Spinal cord (tissue), 9 donors: ENCODE measurements at regions not wholly inside any gene's neighbourhood (a gene's known extent, or its start where the extent isn't known, plus 50 kb on each side); places are given as distances from the start of the nearest gene placed in this dataset.

Experiments used
- DNase-seq, 6 donors: peaks; one replicate each; pipeline versions ENCODE4 v3.0.0 to v3.0.0-alpha.2; 2013 to 2015; ENCODE audit warnings: low spot score in 6 of 6, low read depth in 4 of 6
- H3K27ac ChIP-seq: one replicate; pipeline ENCODE4 v1.5.1; 2013; ENCODE audit warnings: low read depth, low read length, control low read depth
- H3K27me3 ChIP-seq: one replicate; pipeline ENCODE4 v1.6.1; 2013; ENCODE audit warnings: low read length; ENCODE audit not compliant: control insufficient read depth, insufficient read depth
- H3K36me3 ChIP-seq: one replicate; pipeline ENCODE4 v1.6.1; 2013; ENCODE audit warnings: low read length; ENCODE audit not compliant: control insufficient read depth, insufficient read depth
- H3K4me1 ChIP-seq: one replicate; pipeline ENCODE4 v1.6.1; 2013; ENCODE audit warnings: low read length; ENCODE audit not compliant: control insufficient read depth, insufficient read depth
- H3K4me3 ChIP-seq: one replicate; pipeline ENCODE4 v1.5.1; 2013; ENCODE audit warnings: low read depth, low read length, control low read depth
- H3K9me3 ChIP-seq: one replicate; pipeline ENCODE4 v1.6.1; 2013; ENCODE audit warnings: low read length; ENCODE audit not compliant: control insufficient read depth, insufficient read depth
- WGBS: methylation state at CpG from one replicate; pipeline ENCODE4 v1.1.5; 2013; ENCODE audit warnings: missing lambda C conversion rate; ENCODE audit not compliant: insufficient coverage; 5-methylcytosine and 5-hydroxymethylcytosine counted together
- donor health status: healthy.

DNA sequence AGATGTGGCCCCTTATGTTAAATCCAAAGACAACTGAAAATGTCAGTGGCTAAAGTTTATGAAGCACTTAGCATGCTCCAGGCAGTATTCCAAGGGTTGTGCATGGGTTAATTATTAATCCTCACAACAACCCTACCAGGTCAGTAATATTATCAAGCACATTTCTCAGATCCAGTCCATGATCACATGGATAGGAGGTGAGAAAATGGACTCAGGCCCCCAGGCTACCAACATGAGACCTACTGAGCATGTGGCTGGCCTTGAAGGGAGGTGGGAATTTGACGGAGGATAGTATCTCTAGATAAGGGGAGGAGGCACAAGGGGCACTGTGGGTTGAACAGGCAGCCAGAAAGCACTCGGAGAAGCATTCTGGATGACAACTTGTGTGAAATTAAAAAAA lies 412.0 kb downstream of the MEIS1 start:
- Histone ChIP-seq H3K4me1 (peaks cover 10% of the 10 kb centered on the region), H3K27me3 (no peaks in the 10 kb centered on the region), H3K36me3 (no peaks in the 10 kb centered on the region), H3K9me3 (no peaks in the 10 kb centered on the region), H3K4me3 (no peak overlapping the region), H3K27ac (no peak overlapping the region)
- DNase-seq: no peak
- WGBS: 79% methylated on average over 2 of the region's 2 CpGs

- H3K27me3 ChIP-seq: peaks cover 2% of the 10 kb centered on the region
- 51% methylated on average over 6 of the region's 9 CpGs for WGBS
- H3K36me3 ChIP-seq: no peaks in the 10 kb centered on the region
- H3K4me1 ChIP-seq: peaks cover 10% of the 10 kb centered on the region
- no peaks in the 10 kb centered on the region for H3K9me3 ChIP-seq
- no peak overlapping the region for H3K4me3 ChIP-seq
- DNase-seq: peak in 2 of 6 donors; percentile 49 to 83
- no peak overlapping the region for H3K27ac ChIP-seq
Observed at GRCh38 chr2:66849153-66849755, 414.3 kb downstream of the MEIS1 start.

- H3K4me1 ChIP-seq: peaks cover 10% of the 10 kb centered on the region
- H3K4me3 ChIP-seq: no peak overlapping the region
- H3K9me3 ChIP-seq: no peaks in the 10 kb centered on the region
- peak in 2 of 6 donors; percentile 27 to 83 for DNase-seq
- H3K27ac ChIP-seq: no peak overlapping the region
- H3K27me3 ChIP-seq: peaks cover 2% of the 10 kb centered on the region
- no peaks in the 10 kb centered on the region for H3K36me3 ChIP-seq
- 51% methylated on average over 4 of the region's 10 CpGs for WGBS
Observed at GRCh38 chr2:66850376-66850775, 415.5 kb downstream of the MEIS1 start.

DNA sequence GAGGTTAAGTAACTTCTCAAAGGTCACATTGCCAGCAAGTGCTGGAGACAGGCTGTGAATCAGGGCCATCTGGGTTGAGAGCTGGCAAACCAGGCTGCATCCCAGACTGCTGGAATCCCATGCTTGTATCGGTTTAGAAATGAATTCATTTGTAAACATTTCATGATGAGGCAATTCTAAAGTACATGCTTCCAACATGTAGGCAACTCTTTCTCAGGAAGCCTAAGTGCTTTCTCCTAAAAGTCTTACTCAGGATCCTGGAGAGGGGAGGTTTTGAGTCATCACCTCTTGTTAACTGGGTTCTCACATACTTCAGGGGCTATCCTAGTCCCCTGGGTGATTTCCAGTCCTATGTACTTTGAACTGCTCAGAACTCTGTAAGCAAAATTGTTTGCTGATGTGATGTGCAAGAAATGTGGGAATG lies 416.5 kb downstream of the MEIS1 start:
- no CpG with 5 or more reads among the region's 1 CpG for WGBS
- Histone ChIP-seq H3K4me3 (no peak overlapping the region), H3K36me3 (no peaks in the 10 kb centered on the region), H3K4me1 (peaks cover 10% of the 10 kb centered on the region), H3K27me3 (peaks cover 2% of the 10 kb centered on the region), H3K9me3 (no peaks in the 10 kb centered on the region), H3K27ac (no peak overlapping the region)
- peak in 1 of 6 donors; percentile 27 for DNase-seq

- H3K4me1 ChIP-seq: peaks cover 10% of the 10 kb centered on the region
- H3K9me3 ChIP-seq: no peaks in the 10 kb centered on the region
- H3K36me3 ChIP-seq: no peaks in the 10 kb centered on the region
Observed at GRCh38 chr2:66852953-66853352, 418.0 kb downstream of the MEIS1 start.

GRCh38 chr2:66853585-66853984 lies 418.7 kb downstream of the MEIS1 start:
- 77% methylated on average over 3 of the region's 6 CpGs for WGBS
- H3K9me3 ChIP-seq: no peaks in the 10 kb centered on the region
- peaks cover 2% of the 10 kb centered on the region for H3K27me3 ChIP-seq
- DNase-seq: peak in 2 of 6 donors; percentile 24 to 40
- H3K4me3 ChIP-seq: no peak overlapping the region
- H3K27ac ChIP-seq: no peak overlapping the region
- no peaks in the 10 kb centered on the region for H3K36me3 ChIP-seq
- H3K4me1 ChIP-seq: peaks cover 10% of the 10 kb centered on the region

More at GRCh38 chr2:66852953-66853352, 418.0 kb downstream of the MEIS1 start:
- 59% methylated on average over 3 of the region's 6 CpGs for WGBS
- DNase-seq: peak in 2 of 6 donors; percentile 16 to 83
- Histone ChIP-seq H3K27ac (no peak overlapping the region), H3K4me3 (no peak overlapping the region), H3K27me3 (peaks cover 2% of the 10 kb centered on the region)

GRCh38 chr2:66854298-66854697 lies 419.4 kb downstream of the MEIS1 start:
- H3K36me3 ChIP-seq: no peaks in the 10 kb centered on the region
- no peak overlapping the region for H3K27ac ChIP-seq
- peaks cover 7% of the 10 kb centered on the region for H3K4me1 ChIP-seq
- H3K9me3 ChIP-seq: no peaks in the 10 kb centered on the region
- H3K27me3 ChIP-seq: peaks cover 2% of the 10 kb centered on the region
- WGBS: no CpG with 5 or more reads among the region's 3 CpGs
- DNase-seq: no peak
- H3K4me3 ChIP-seq: no peak overlapping the region

GRCh38 chr2:66862885-66863650 lies 428.1 kb downstream of the MEIS1 start:
- H3K27ac ChIP-seq: no peak overlapping the region
- WGBS: 100% methylated on average over 3 of the region's 6 CpGs
- H3K9me3 ChIP-seq: no peaks in the 10 kb centered on the region
- H3K4me3 ChIP-seq: no peak overlapping the region
- no peak for DNase-seq
- H3K36me3 ChIP-seq: no peaks in the 10 kb centered on the region
- H3K27me3 ChIP-seq: no peaks in the 10 kb centered on the region
- H3K4me1 ChIP-seq: no peaks in the 10 kb centered on the region

DNA sequence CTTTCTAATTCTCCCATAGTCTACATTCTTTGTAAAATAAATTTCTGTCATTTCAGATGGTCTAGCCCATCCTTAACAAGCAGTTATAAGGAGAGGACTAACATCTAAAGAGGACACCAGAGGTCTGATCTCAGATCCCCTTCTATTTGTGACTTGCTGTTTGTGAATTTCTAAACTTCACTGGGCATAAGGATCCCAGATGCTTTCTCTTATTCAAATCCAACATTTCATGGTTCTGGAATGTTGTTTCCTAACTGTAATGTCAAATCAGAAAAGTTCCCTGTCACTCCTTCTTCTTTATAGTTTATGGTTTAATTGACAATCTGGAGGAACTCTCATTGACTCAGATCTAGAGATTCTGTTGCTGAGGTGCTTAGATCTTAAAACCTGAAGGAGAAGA lies 430.2 kb downstream of the MEIS1 start:
- H3K4me1 ChIP-seq: no peaks in the 10 kb centered on the region
- H3K4me3 ChIP-seq: no peak overlapping the region
- H3K36me3 ChIP-seq: no peaks in the 10 kb centered on the region
- no peak for DNase-seq
- no peaks in the 10 kb centered on the region for H3K27me3 ChIP-seq
- H3K9me3 ChIP-seq: no peaks in the 10 kb centered on the region
- no peak overlapping the region for H3K27ac ChIP-seq
